GM13977 (cell line): ENCODE measurements at regions not wholly inside any gene's neighbourhood (a gene's known extent, or its start where the extent isn't known, plus 50 kb on each side); places are given as distances from the start of the nearest gene placed in this dataset.

Experiments
- DNase-seq: peaks from one replicate; pipeline ENCODE4 v3.0.0; 2012; ENCODE audit warnings: low spot score
- CTCF ChIP-seq: IDR thresholded peaks from 2 replicates; pipeline ENCODE4 v1.5.1; 2012; ENCODE audit warnings: mild to moderate bottlenecking, control low read depth; ENCODE audit not compliant: insufficient read depth; ENCODE audit errors: extremely low read depth, missing control alignments
- in situ Hi-C: fragments of 300-500 bp; cut with MboI; formaldehyde crosslinking; loops from one replicate; pipeline ENCODE4 v1.12.0; 2022; ENCODE audit warnings: low sequenced_read_pairs, low pct_unique_long_range_greater_than_20kb, mixed read lengths, inconsistent platforms; ENCODE audit not compliant: unreplicated experiment

DNA sequence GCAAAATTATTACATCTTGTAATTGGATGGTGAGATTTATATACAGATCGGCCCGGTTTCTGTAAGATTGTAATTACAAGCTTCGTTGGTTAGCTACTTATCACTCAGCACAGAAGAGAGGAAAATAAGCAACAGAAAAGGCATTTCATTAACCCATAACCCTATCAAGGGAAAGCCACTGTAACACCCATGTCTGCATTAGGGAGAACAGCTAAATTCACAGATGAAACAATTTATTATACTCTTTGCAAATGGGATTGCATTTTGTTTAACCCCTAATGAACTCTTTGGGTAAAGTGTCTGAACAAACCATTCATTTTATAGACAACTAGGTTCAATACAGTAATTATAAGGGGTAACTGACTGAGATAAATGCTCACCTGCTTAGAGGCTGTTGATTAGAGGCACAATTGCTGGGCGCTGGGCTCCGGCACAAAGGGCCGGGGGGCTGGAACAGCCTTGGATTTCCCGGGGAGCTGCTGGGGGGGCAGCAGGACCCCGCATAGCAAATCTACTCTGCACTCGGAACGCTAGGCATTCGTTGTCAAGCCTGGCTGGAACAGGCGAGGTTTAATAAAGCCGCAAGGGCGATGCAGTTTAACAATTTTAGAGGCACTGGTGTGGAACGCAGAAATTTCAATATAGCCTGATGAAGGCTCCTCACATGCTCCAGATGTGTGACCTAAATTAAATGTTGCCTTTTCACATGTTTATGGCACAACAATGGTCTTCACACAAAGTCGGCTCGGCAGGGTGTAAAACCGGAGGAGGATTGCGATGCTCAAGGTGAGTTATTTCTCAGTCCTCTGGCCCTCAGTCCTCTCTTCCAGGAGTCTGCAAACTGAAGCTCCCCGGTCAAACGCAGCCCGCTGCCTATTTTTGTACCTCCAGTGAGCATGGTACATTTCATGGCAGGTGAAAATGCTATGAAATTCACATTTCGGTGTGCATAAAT is 134.0 kb upstream of the IRX6 start:
- no peak for TF ChIP-seq CTCF
- no peak for DNase-seq
- in situ Hi-C loops, result no loop called here

- no peak for DNase-seq
- TF ChIP-seq CTCF, result no peak
- in situ Hi-C loops, result no loop called here
Measured at GRCh38 chr16:55192734-55193133, 131.3 kb upstream of the IRX6 start.

DNA sequence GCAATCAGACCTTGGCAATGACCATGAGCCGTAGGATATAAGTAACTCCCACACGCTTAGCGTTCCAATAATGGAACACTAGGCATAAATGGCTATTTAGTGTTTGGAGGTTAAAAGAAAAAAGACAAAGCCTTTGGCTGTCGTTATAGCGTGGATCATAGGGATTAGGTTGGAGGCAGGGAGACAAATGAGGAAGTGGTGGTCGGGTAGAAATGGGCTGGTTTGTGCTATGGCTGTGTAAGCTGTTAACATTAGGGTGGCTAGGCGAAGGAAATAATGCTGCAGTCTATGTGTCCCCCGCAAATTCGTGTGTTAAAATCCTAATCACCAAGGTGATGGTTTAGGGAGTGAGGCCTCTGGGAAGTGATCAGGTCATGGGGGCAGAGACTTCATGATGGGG is 120.4 kb upstream of the IRX6 start:
- in situ Hi-C loops, result no loop called here
- TF ChIP-seq CTCF, result no peak
- no peak for DNase-seq

DNA sequence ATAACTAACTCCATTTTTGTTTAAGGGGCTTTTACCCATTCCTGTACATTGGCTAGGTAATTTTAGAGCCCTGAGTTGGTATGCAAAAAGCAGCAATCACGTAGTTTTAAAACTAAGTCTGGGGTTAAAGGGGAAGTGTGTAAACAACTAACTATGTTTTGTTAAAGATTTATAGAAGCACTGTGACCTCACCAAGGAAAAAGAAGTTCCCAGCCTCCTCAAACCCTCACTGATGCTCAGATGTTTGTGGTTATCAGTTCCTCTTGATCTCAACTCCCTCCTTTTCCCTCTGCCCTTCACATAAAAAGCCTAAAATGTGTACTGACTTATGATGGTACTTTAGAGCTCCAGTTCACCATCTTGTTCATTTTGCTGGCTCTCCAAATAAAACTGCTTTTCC is 119.9 kb upstream of the IRX6 start:
- DNase-seq, result no peak
- TF ChIP-seq CTCF, result no peak
- in situ Hi-C loops, result no loop called here

GRCh38 chr16:55204923-55205322 is 119.1 kb upstream of the IRX6 start:
- DNase-seq, result no peak
- no peak for TF ChIP-seq CTCF
- in situ Hi-C loops, result no loop called here

GRCh38 chr16:55207693-55208428 is 116.1 kb upstream of the IRX6 start:
- DNase-seq, result no peak
- in situ Hi-C loops, result no loop called here
- TF ChIP-seq CTCF, result no peak
